IMR-90 (cell line): ENCODE measurements at regions not wholly inside any gene's neighbourhood (a gene's known extent, or its start where the extent isn't known, plus 50 kb on each side); places are given as distances from the start of the nearest gene placed in this dataset.

Experiments
- ATAC-seq: fragments of 200-7000 bp; cut with Tn5 transposase; 2 replicates; pipeline ENCODE4 v1.9.1; 2020; ENCODE audit warnings: low read depth, mild to moderate bottlenecking, moderate library complexity
- BruUV-seq: library from RNA; stranded (reverse); fragments of 400-500 nt; replicated peaks from 2 replicates; lab custom pipeline; 2021; lab: Mats Ljungman, UMichigan
- CTCF ChIA-PET: fragments of 300-600 bp; formaldehyde crosslinking; extraction: SDS; loops from one replicate; lab custom pipeline; 2021; ENCODE audit warnings: antibody characterized with exemption; lab: Yijun Ruan, JAX
- POLR2A ChIA-PET: fragments of 300-600 bp; sonication (Branson Sonifier 250); formaldehyde crosslinking; loops from one replicate; lab custom pipeline; 2022; ENCODE audit warnings: antibody characterized with exemption; ENCODE audit not compliant: unreplicated experiment; lab: Charles Lee
- DNase-seq: peaks from one replicate; pipeline ENCODE4 v3.0.0; 2013
- H2AFZ ChIP-seq: replicated peaks from 2 replicates; pipeline ENCODE3; 2013; ENCODE audit warnings: low read length, mild to moderate bottlenecking; ENCODE audit not compliant: poor library complexity
- H2AK5ac ChIP-seq: 2 replicates; pipeline ENCODE4 v1.6.1; 2013; ENCODE audit warnings: low read depth, low read length, inconsistent platforms
- H2AK9ac ChIP-seq: replicated peaks from 2 replicates; pipeline ENCODE3; 2013; ENCODE audit warnings: mild to moderate bottlenecking, low read depth, low read length, moderate library complexity; ENCODE audit not compliant: poor library complexity
- H2BK120ac ChIP-seq: 2 replicates; pipeline ENCODE4 v1.6.1; 2013; ENCODE audit warnings: low read depth, low read length, inconsistent platforms
- H2BK15ac ChIP-seq: 3 replicates; pipeline ENCODE4 v1.6.1; 2013; ENCODE audit warnings: low read depth, low read length, inconsistent platforms
- H2BK20ac ChIP-seq: 2 replicates; pipeline ENCODE4 v1.6.1; 2013; ENCODE audit warnings: low read depth, mild to moderate bottlenecking, inconsistent platforms, low read length, moderate library complexity
- H2BK5ac ChIP-seq: 2 replicates; pipeline ENCODE4 v1.6.1; 2013; ENCODE audit warnings: mild to moderate bottlenecking, low read depth, low read length, inconsistent platforms; ENCODE audit not compliant: poor library complexity, severe bottlenecking
- H3K14ac ChIP-seq: replicated peaks from 2 replicates; pipeline ENCODE4 v1.6.1; 2013; ENCODE audit warnings: low read depth, low read length, inconsistent platforms
- H3K18ac ChIP-seq: 2 replicates; pipeline ENCODE4 v1.6.1; 2013; ENCODE audit warnings: low read depth, low read length, control low read depth
- H3K23ac ChIP-seq: 2 replicates; pipeline ENCODE4 v1.6.1; 2013; ENCODE audit warnings: low read depth, low read length, inconsistent platforms
- H3K27ac ChIP-seq: 2 replicates; pipeline ENCODE4 v1.5.1; 2013; ENCODE audit warnings: mild to moderate bottlenecking, control low read depth, low read length; ENCODE audit not compliant: insufficient read depth
- H3K27me3 ChIP-seq: 2 replicates; pipeline ENCODE4 v1.6.1; 2013; ENCODE audit warnings: low read length; ENCODE audit not compliant: control insufficient read depth, insufficient read depth
- H3K36me3 ChIP-seq: 2 replicates; pipeline ENCODE4 v1.6.1; 2013; ENCODE audit warnings: low read length, mixed read lengths; ENCODE audit not compliant: control insufficient read depth, insufficient read depth
- H3K4ac ChIP-seq: 2 replicates; pipeline ENCODE4 v1.6.1; 2013; ENCODE audit warnings: low read depth, low read length, inconsistent platforms
- H3K4me1 ChIP-seq: 2 replicates; pipeline ENCODE4 v1.6.1; 2013; ENCODE audit warnings: low read length, mixed read lengths; ENCODE audit not compliant: control insufficient read depth, insufficient read depth
- H3K4me2 ChIP-seq: 2 replicates; pipeline ENCODE4 v1.6.1; 2013; ENCODE audit warnings: low read depth, mild to moderate bottlenecking, control low read depth, low read length, moderate library complexity
- H3K4me3 ChIP-seq: 2 replicates; pipeline ENCODE4 v1.5.1; 2013; ENCODE audit warnings: low read depth, mild to moderate bottlenecking, control low read depth, low read length, moderate library complexity; ENCODE audit not compliant: insufficient read depth
- H3K56ac ChIP-seq: 2 replicates; pipeline ENCODE4 v1.6.1; 2013; ENCODE audit warnings: low read length, inconsistent platforms; ENCODE audit not compliant: insufficient read depth; ENCODE audit errors: extremely low read depth
- H3K79me1 ChIP-seq, 2 experiments: 2 replicates each; pipeline ENCODE4 v1.6.1; 2013; ENCODE audit warnings: low read length in 2 of 2, inconsistent platforms in 1 of 2, low read depth in 1 of 2
- H3K9ac ChIP-seq: 2 replicates; pipeline ENCODE4 v1.6.1; 2013; ENCODE audit warnings: low read depth, low read length, control low read depth
- H3K9me1 ChIP-seq: 2 replicates; pipeline ENCODE4 v1.6.1; 2013; ENCODE audit warnings: low read length, inconsistent platforms; ENCODE audit not compliant: insufficient read depth
- H3K9me3 ChIP-seq: 2 replicates; pipeline ENCODE4 v1.6.1; 2013; ENCODE audit warnings: low read length; ENCODE audit not compliant: control insufficient read depth, insufficient read depth
- H4K20me1 ChIP-seq: 2 replicates; pipeline ENCODE4 v1.6.1; 2013; ENCODE audit warnings: low read length, inconsistent platforms; ENCODE audit not compliant: insufficient read depth
- H4K5ac ChIP-seq: 2 replicates; pipeline ENCODE4 v1.6.1; 2013; ENCODE audit warnings: mild to moderate bottlenecking, low read depth, low read length, control low read depth
- H4K8ac ChIP-seq, 2 experiments: 2 replicates each; pipeline ENCODE4 v1.6.1; 2013; ENCODE audit warnings: low read depth in 2 of 2, low read length in 2 of 2, control low read depth in 1 of 2, inconsistent platforms in 1 of 2
- H4K91ac ChIP-seq: 2 replicates; pipeline ENCODE4 v1.6.1; 2013; ENCODE audit warnings: low read depth, low read length, inconsistent platforms; ENCODE audit not compliant: insufficient read depth
- BHLHE40 ChIP-seq: fragments of 150-350 bp; IDR thresholded peaks from 2 replicates; pipeline ENCODE4 v1.6.1; 2016; ENCODE audit warnings: mild to moderate bottlenecking, low read depth, low read length
- CEBPB ChIP-seq: IDR thresholded peaks from 2 replicates; pipeline ENCODE4 v1.6.1; 2012; ENCODE audit warnings: low read depth, low read length, improper control_type of control experiment
- CHD1 ChIP-seq: IDR thresholded peaks from 2 replicates; pipeline ENCODE4 v1.6.1; 2012; ENCODE audit warnings: low read depth, low read length, improper control_type of control experiment
- FOS ChIP-seq: fragments of 150-350 bp; IDR thresholded peaks from 2 replicates; pipeline ENCODE4 v1.6.1; 2016; ENCODE audit warnings: low read depth, low read length
- MAFK ChIP-seq: IDR thresholded peaks from 2 replicates; pipeline ENCODE4 v1.6.1; 2012; ENCODE audit warnings: low read depth, low read length, improper control_type of control experiment
- MAZ ChIP-seq: IDR thresholded peaks from 2 replicates; pipeline ENCODE4 v1.6.1; 2012; ENCODE audit warnings: low read depth, mild to moderate bottlenecking, low read length, improper control_type of control experiment, moderate library complexity, borderline replicate concordance
- MXI1 ChIP-seq: IDR thresholded peaks from 2 replicates; pipeline ENCODE4 v1.6.1; 2012; ENCODE audit warnings: low read depth, mild to moderate bottlenecking, low read length, moderate library complexity, borderline replicate concordance
- NFE2L2 ChIP-seq: fragments of 150-350 bp; IDR thresholded peaks from 2 replicates; pipeline ENCODE4 v1.6.1; 2016; ENCODE audit warnings: low read depth, mild to moderate bottlenecking, low read length
- POLR2A ChIP-seq: IDR thresholded peaks from 2 replicates; pipeline ENCODE4 v1.6.1; 2012; ENCODE audit warnings: mild to moderate bottlenecking, low read depth, low read length
- RAD21 ChIP-seq: IDR thresholded peaks from 2 replicates; pipeline ENCODE4 v1.6.1; 2012; ENCODE audit warnings: low read length, improper control_type of control experiment
- RCOR1 ChIP-seq: IDR thresholded peaks from 2 replicates; pipeline ENCODE4 v1.6.1; 2012; ENCODE audit warnings: mild to moderate bottlenecking, low read length, improper control_type of control experiment; ENCODE audit not compliant: insufficient replicate concordance
- RFX5 ChIP-seq: IDR thresholded peaks from 2 replicates; pipeline ENCODE4 v1.8.0; 2012; ENCODE audit warnings: low read depth, mild to moderate bottlenecking, low read length, moderate library complexity
- SMC3 ChIP-seq: fragments of 150-350 bp; IDR thresholded peaks from 2 replicates; pipeline ENCODE4 v1.6.1; 2016; ENCODE audit warnings: low read depth, mild to moderate bottlenecking, antibody characterized with exemption, low read length, moderate library complexity
- WGBS, 2 experiments: methylation state at CpG; one replicate each; pipeline versions ENCODE4 v1.1.5 to v1.1.7; 2013; ENCODE audit warnings: missing lambda C conversion rate in 2 of 2; ENCODE audit not compliant: insufficient read length in 1 of 2; ENCODE audit errors: extremely low coverage in 2 of 2; 5-methylcytosine and 5-hydroxymethylcytosine counted together
- dilution Hi-C: fragments of 300-500 bp; cut with HindIII; formaldehyde crosslinking; loops from one replicate; pipeline ENCODE4 v1.14.3; 2018; ENCODE audit warnings: low sequenced_read_pairs; ENCODE audit not compliant: unreplicated experiment
- in situ Hi-C: fragments of 300-500 bp; cut with MboI; formaldehyde crosslinking; loops from 3 replicates; pipeline ENCODE4 v1.14.3; 2019; ENCODE audit warnings: low sequenced_read_pairs, inconsistent platforms, mixed read lengths
- intact Hi-C: fragments of 100-400 bp; cut with micrococcal nuclease; formaldehyde crosslinking; loops from 2 replicates; pipeline ENCODE4 v1.10.0; 2022
- TF ChIP-seq, protein P1 (sequence below): fragments of 150-350 bp; IDR thresholded peaks from 2 replicates; pipeline ENCODE4 v1.6.1; 2016; ENCODE audit warnings: low read depth, mild to moderate bottlenecking, low read length, moderate library complexity, borderline replicate concordance
- TF ChIP-seq, protein P2 (sequence below): fragments of 150-350 bp; IDR thresholded peaks from 2 replicates; pipeline ENCODE4 v1.6.1; 2017; ENCODE audit warnings: mild to moderate bottlenecking, antibody characterized with exemption, low read length, low read depth
- TF ChIP-seq, protein P3 (sequence below): conservative IDR thresholded peaks from 2 replicates; pipeline ENCODE4 v1.5.1; 2012; ENCODE audit warnings: mild to moderate bottlenecking, low read depth, low read length, improper control_type of control experiment

DNA sequence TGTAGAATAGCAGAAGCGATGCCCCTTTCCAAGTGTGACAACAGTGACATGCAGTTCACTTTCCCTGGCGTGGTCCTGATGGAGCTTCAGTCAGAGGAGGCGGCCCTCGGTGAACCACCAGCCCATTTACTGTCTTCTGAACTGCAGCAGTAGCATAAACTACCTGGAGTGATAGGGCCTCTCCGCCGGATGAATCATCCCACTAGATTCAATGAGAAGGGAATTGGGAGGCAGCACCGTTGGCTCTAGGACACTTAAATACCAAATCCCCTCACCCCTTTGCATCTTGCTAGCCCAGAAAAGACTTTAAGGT is 112.8 kb upstream of the GPR12 start:
- intact Hi-C loops, result loop anchor here (1.0 kb wide), 1 partner anchor 166 kb away; no protein-coding TSS in a partner anchor

More for the DNA sequence above, 112.8 kb upstream of the GPR12 start:
- no peak overlapping the region for H4K5ac ChIP-seq
- no peak overlapping the region for H2AK5ac ChIP-seq
- H3K27me3 ChIP-seq, result no peaks in the 10 kb centered on the region
- H3K9me3 ChIP-seq, result no peaks in the 10 kb centered on the region; the same call in 1 of the 2 replicates
- H3K18ac ChIP-seq, result no peak overlapping the region
- no peak overlapping the region for H3K23ac ChIP-seq
- in situ Hi-C loops (no loop called here), dilution Hi-C loops (no loop called here)
- H3K4me2 ChIP-seq, result no peak overlapping the region
- ATAC-seq (no peak), DNase-seq (no peak)
- H4K91ac ChIP-seq, result no peak overlapping the region
- BruUV-seq, result no TSS peak
- no peak overlapping the region for H2BK120ac ChIP-seq
- H2AFZ ChIP-seq, result no peak overlapping the region
- ChIA-PET POLR2A (no interaction called here), CTCF (interaction anchor here (0.9 to 1.7 kb wide), 3 partner anchors 13 to 167 kb away, joined by 3 to 4 read pairs (median 4); no protein-coding TSS in a partner anchor)
- no peak overlapping the region for H3K56ac ChIP-seq
- no peak overlapping the region for H2BK5ac ChIP-seq
- no peak overlapping the region for H2BK15ac ChIP-seq
- H3K36me3 ChIP-seq, result no peaks in the 10 kb centered on the region
- no peaks in the 10 kb centered on the region for H4K20me1 ChIP-seq
- H4K8ac ChIP-seq, result no peak overlapping the region
- H3K27ac ChIP-seq, result no peak overlapping the region
- TF ChIP-seq CEBPB (no peak), CHD1 (no peak), POLR2A (no peak), MXI1 (no peak), SMC3 (no peak), MAZ (no peak), NFE2L2 (no peak), RAD21 (no peak), MAFK (no peak), RCOR1 (no peak), BHLHE40 (no peak), FOS (no peak), RFX5 (no peak)
- TF ChIP-seq, protein P1, sequence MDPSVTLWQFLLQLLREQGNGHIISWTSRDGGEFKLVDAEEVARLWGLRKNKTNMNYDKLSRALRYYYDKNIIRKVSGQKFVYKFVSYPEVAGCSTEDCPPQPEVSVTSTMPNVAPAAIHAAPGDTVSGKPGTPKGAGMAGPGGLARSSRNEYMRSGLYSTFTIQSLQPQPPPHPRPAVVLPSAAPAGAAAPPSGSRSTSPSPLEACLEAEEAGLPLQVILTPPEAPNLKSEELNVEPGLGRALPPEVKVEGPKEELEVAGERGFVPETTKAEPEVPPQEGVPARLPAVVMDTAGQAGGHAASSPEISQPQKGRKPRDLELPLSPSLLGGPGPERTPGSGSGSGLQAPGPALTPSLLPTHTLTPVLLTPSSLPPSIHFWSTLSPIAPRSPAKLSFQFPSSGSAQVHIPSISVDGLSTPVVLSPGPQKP, result no peak
- TF ChIP-seq, protein P2, sequence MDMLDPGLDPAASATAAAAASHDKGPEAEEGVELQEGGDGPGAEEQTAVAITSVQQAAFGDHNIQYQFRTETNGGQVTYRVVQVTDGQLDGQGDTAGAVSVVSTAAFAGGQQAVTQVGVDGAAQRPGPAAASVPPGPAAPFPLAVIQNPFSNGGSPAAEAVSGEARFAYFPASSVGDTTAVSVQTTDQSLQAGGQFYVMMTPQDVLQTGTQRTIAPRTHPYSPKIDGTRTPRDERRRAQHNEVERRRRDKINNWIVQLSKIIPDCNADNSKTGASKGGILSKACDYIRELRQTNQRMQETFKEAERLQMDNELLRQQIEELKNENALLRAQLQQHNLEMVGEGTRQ, result no peak
- TF ChIP-seq, protein P3, sequence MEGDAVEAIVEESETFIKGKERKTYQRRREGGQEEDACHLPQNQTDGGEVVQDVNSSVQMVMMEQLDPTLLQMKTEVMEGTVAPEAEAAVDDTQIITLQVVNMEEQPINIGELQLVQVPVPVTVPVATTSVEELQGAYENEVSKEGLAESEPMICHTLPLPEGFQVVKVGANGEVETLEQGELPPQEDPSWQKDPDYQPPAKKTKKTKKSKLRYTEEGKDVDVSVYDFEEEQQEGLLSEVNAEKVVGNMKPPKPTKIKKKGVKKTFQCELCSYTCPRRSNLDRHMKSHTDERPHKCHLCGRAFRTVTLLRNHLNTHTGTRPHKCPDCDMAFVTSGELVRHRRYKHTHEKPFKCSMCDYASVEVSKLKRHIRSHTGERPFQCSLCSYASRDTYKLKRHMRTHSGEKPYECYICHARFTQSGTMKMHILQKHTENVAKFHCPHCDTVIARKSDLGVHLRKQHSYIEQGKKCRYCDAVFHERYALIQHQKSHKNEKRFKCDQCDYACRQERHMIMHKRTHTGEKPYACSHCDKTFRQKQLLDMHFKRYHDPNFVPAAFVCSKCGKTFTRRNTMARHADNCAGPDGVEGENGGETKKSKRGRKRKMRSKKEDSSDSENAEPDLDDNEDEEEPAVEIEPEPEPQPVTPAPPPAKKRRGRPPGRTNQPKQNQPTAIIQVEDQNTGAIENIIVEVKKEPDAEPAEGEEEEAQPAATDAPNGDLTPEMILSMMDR, result no peak
- no peak overlapping the region for H2AK9ac ChIP-seq
- H3K4ac ChIP-seq, result no peak overlapping the region
- H3K14ac ChIP-seq, result no peak overlapping the region
- no peak overlapping the region for H3K9ac ChIP-seq
- no peaks in the 10 kb centered on the region for H3K79me1 ChIP-seq
- no peaks in the 10 kb centered on the region for H3K9me1 ChIP-seq
- no CpG with 5 or more reads among the region's 7 CpGs for WGBS, 2 experiments
- H3K4me3 ChIP-seq, result no peak overlapping the region
- H3K4me1 ChIP-seq, result no peaks in the 10 kb centered on the region
- no peak overlapping the region for H2BK20ac ChIP-seq
